SK-N-SH (cell line): ENCODE measurements at regions not wholly inside any gene's neighbourhood (a gene's known extent, or its start where the extent isn't known, plus 50 kb on each side); places are given as distances from the start of the nearest gene placed in this dataset.

Experiments
- CTCF ChIA-PET: fragments of 300-600, 350-600 bp; formaldehyde crosslinking; extraction: SDS; loops from one replicate; lab custom pipeline; 2021; lab: Yijun Ruan, JAX
- POLR2A ChIA-PET: fragments of 350-600 bp; sonication (Branson Sonifier 250); formaldehyde crosslinking; extraction: SDS; loops from one replicate; lab custom pipeline; 2020; ENCODE audit warnings: antibody characterized with exemption, inconsistent platforms; lab: Yijun Ruan, JAX
- DNase-seq: peaks from one replicate; pipeline ENCODE4 v3.0.0; 2012
- H2AFZ ChIP-seq: fragments of 200-600 bp; sonication (generic); 2 replicates; pipeline ENCODE4 v1.8.1; 2016; ENCODE audit warnings: antibody characterized with exemption, mild to moderate bottlenecking, low read depth
- H3F3A ChIP-seq: fragments of 200-600 bp; sonication (generic); replicated peaks from 2 replicates; pipeline ENCODE3; 2016; ENCODE audit warnings: antibody characterized with exemption, mild to moderate bottlenecking; ENCODE audit not compliant: insufficient read depth
- H3K27ac ChIP-seq, 2 experiments: fragments of 200-500 bp in 1 of 2; fragments of 200-600 bp in 1 of 2; sonication (Bioruptor generic) in 1 of 2; sonication (generic), shearing (Covaris generic) in 1 of 2; 2 replicates each; pipeline versions ENCODE4 v1.5.1 to v1.6.1; 2014 to 2016; ENCODE audit warnings: low read depth in 2 of 2, inconsistent platforms in 1 of 2, low read length in 1 of 2, mild to moderate bottlenecking in 1 of 2, mixed read lengths in 1 of 2
- H3K27me3 ChIP-seq: fragments of 200-600 bp; sonication (generic), shearing (Covaris generic); 2 replicates; pipeline ENCODE4 v1.6.1; 2016; ENCODE audit warnings: mixed run types; ENCODE audit not compliant: insufficient read depth
- H3K36me3 ChIP-seq, 2 experiments: fragments of 200-500 bp in 1 of 2; fragments of 200-600 bp in 1 of 2; sonication (Bioruptor generic) in 1 of 2; sonication (generic) in 1 of 2; replicated peaks in 1 of 2; 2 replicates each; pipeline versions ENCODE3 to v1.5.1; 2014 to 2016; ENCODE audit warnings: low read length in 1 of 2, mild to moderate bottlenecking in 1 of 2; ENCODE audit not compliant: insufficient read depth in 2 of 2, control insufficient read depth in 1 of 2
- H3K4me1 ChIP-seq, 2 experiments: fragments of 200-500 bp in 1 of 2; fragments of 200-600 bp in 1 of 2; sonication (Bioruptor generic) in 1 of 2; sonication (generic), shearing (Covaris generic) in 1 of 2; 2 replicates each; pipeline versions ENCODE4 v1.5.1 to v1.6.1; 2014 to 2016; ENCODE audit warnings: low read depth in 1 of 2, low read length in 1 of 2, mixed run types in 1 of 2; ENCODE audit not compliant: insufficient read depth in 2 of 2, control insufficient read depth in 1 of 2
- H3K4me2 ChIP-seq: fragments of 200-600 bp; sonication (generic), shearing (Covaris generic); 2 replicates; pipeline ENCODE4 v1.6.1; 2017; ENCODE audit warnings: mixed run types
- H3K4me3 ChIP-seq, 2 experiments: fragments of 200-500 bp in 1 of 2; fragments of 200-600 bp in 1 of 2; sonication (Bioruptor generic) in 1 of 2; sonication (generic), shearing (Covaris generic) in 1 of 2; 2 replicates each; pipeline versions ENCODE4 v1.5.1 to v1.8.1; 2014 to 2016; ENCODE audit warnings: low read depth in 2 of 2, inconsistent platforms in 1 of 2, low read length in 1 of 2, mild to moderate bottlenecking in 1 of 2, mixed read lengths in 1 of 2, moderate library complexity in 1 of 2
- H3K79me2 ChIP-seq: fragments of 200-600 bp; sonication (generic); 2 replicates; pipeline ENCODE4 v1.8.1; 2017; ENCODE audit warnings: mild to moderate bottlenecking; ENCODE audit not compliant: insufficient read depth
- H3K9ac ChIP-seq: fragments of 200-600 bp; sonication (generic); 2 replicates; pipeline ENCODE4 v1.6.1; 2017; ENCODE audit warnings: mixed run types
- H3K9me2 ChIP-seq: fragments of 200-600 bp; sonication (generic); 2 replicates; pipeline ENCODE4 v1.6.1; 2017; ENCODE audit warnings: mixed run types
- H3K9me3 ChIP-seq: fragments of 200-600 bp; sonication (generic); 2 replicates; pipeline ENCODE4 v1.6.1; 2017; ENCODE audit warnings: mixed run types, mild to moderate bottlenecking, moderate library complexity
- H4K20me1 ChIP-seq: fragments of 200-600 bp; sonication (generic); 2 replicates; pipeline ENCODE4 v1.6.1; 2017; ENCODE audit warnings: mild to moderate bottlenecking, mixed run types; ENCODE audit not compliant: insufficient read depth
- CHD2 ChIP-seq: fragments of 150-350 bp; IDR thresholded peaks from 2 replicates; pipeline ENCODE4 v1.6.1; 2018; ENCODE audit warnings: low read length; ENCODE audit not compliant: partially characterized antibody
- ELF1 ChIP-seq: IDR thresholded peaks from 2 replicates; pipeline ENCODE4 v1.4.0; 2012
- EZH2phosphoT487 ChIP-seq: fragments of 200-600 bp; sonication (generic); IDR thresholded peaks from 2 replicates; pipeline ENCODE4 v1.6.1; 2017; ENCODE audit warnings: low read depth, mixed run types, mild to moderate bottlenecking, antibody characterized with exemption, moderate library complexity, borderline replicate concordance
- FOXJ3 ChIP-seq: sonication (generic); formaldehyde crosslinking; IDR thresholded peaks from 2 replicates; pipeline ENCODE4 v1.5.1; 2020; ENCODE audit warnings: mild to moderate bottlenecking, missing genetic modification reagents
- JUND ChIP-seq: IDR thresholded peaks from 2 replicates; pipeline ENCODE4 v1.4.0; 2012
- MEF2A ChIP-seq: IDR thresholded peaks from 2 replicates; pipeline ENCODE4 v1.4.0; 2012; ENCODE audit warnings: low read depth, borderline replicate concordance
- MXI1 ChIP-seq: IDR thresholded peaks from 2 replicates; pipeline ENCODE4 v1.6.1; 2012; ENCODE audit warnings: mild to moderate bottlenecking, low read depth, low read length, improper control_type of control experiment
- NFIC ChIP-seq: IDR thresholded peaks from 2 replicates; pipeline ENCODE4 v1.4.0; 2012; ENCODE audit warnings: borderline replicate concordance
- NRF1 ChIP-seq: IDR thresholded peaks from 2 replicates; pipeline ENCODE4 v1.6.1; 2012; ENCODE audit warnings: low read depth, mild to moderate bottlenecking, low read length
- POLR2AphosphoS5 ChIP-seq: IDR thresholded peaks from 2 replicates; pipeline ENCODE4 v1.6.1; 2012; ENCODE audit warnings: low read depth, low read length
- RXRA ChIP-seq: IDR thresholded peaks from 2 replicates; pipeline ENCODE4 v1.4.0; 2012; ENCODE audit warnings: low read depth, mild to moderate bottlenecking, borderline replicate concordance
- SIN3A ChIP-seq: IDR thresholded peaks from 2 replicates; pipeline ENCODE4 v1.6.1; 2012; ENCODE audit warnings: low read depth, mild to moderate bottlenecking, low read length, moderate library complexity, borderline replicate concordance
- SMC3 ChIP-seq: IDR thresholded peaks from 2 replicates; pipeline ENCODE4 v1.6.1; 2012; ENCODE audit warnings: low read depth, low read length, improper control_type of control experiment
- TEAD4 ChIP-seq: IDR thresholded peaks from 2 replicates; pipeline ENCODE4 v1.4.0; 2012; ENCODE audit warnings: mild to moderate bottlenecking, borderline replicate concordance; ENCODE audit not compliant: insufficient read depth
- whole genome bisulfite sequencing: methylation state at CpG from one replicate; pipeline ENCODE4 v1.1.6; 2017; ENCODE audit warnings: low lambda C conversion rate; 5-methylcytosine and 5-hydroxymethylcytosine counted together
- TF ChIP-seq, protein P1 (sequence below): fragments of 150-350 bp; IDR thresholded peaks from 2 replicates; pipeline ENCODE4 v1.6.1; 2016; ENCODE audit warnings: mild to moderate bottlenecking, low read depth, low read length
- TF ChIP-seq, protein P2 (sequence below): fragments of 150-350 bp; IDR thresholded peaks from 2 replicates; pipeline ENCODE4 v1.6.1; 2017; ENCODE audit warnings: antibody characterized with exemption, low read length, low read depth, borderline replicate concordance
- TF ChIP-seq, protein P3 (sequence below): IDR thresholded peaks from 2 replicates; pipeline ENCODE4; 2012
- TF ChIP-seq, protein P4 (sequence below): IDR thresholded peaks from 2 replicates; pipeline ENCODE4 v1.4.0; 2012; ENCODE audit warnings: low read depth, borderline replicate concordance

DNA sequence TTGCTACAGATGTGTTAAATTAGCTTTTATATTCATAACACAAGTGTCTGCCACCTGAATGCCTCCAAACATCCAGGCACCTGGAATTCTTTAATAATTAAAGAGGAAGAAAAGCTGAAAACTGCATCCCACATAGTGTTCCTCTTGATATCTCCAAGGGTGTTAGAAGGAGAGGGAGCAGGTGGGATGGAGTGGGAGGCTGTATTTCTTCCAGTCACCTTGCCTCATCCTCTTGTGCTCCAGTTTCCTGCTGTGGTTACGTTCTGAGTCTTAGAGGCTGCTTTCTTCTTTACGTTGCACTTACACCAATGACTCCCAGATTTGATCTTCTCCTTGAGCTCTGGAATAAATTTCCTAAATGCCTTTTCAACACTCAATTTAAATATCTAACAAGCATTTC is 230.3 kb upstream of the LYPLAL1 start:
- no peak for TF ChIP-seq SIN3A
- TF ChIP-seq, protein P1, sequence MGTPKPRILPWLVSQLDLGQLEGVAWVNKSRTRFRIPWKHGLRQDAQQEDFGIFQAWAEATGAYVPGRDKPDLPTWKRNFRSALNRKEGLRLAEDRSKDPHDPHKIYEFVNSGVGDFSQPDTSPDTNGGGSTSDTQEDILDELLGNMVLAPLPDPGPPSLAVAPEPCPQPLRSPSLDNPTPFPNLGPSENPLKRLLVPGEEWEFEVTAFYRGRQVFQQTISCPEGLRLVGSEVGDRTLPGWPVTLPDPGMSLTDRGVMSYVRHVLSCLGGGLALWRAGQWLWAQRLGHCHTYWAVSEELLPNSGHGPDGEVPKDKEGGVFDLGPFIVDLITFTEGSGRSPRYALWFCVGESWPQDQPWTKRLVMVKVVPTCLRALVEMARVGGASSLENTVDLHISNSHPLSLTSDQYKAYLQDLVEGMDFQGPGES = no peak
- no peak for TF ChIP-seq SMC3
- TF ChIP-seq POLR2AphosphoS5 = no peak
- TF ChIP-seq MXI1 = no peak
- TF ChIP-seq, protein P2, sequence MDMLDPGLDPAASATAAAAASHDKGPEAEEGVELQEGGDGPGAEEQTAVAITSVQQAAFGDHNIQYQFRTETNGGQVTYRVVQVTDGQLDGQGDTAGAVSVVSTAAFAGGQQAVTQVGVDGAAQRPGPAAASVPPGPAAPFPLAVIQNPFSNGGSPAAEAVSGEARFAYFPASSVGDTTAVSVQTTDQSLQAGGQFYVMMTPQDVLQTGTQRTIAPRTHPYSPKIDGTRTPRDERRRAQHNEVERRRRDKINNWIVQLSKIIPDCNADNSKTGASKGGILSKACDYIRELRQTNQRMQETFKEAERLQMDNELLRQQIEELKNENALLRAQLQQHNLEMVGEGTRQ = no peak
- TF ChIP-seq EZH2phosphoT487 = no peak
- TF ChIP-seq, protein P3, sequence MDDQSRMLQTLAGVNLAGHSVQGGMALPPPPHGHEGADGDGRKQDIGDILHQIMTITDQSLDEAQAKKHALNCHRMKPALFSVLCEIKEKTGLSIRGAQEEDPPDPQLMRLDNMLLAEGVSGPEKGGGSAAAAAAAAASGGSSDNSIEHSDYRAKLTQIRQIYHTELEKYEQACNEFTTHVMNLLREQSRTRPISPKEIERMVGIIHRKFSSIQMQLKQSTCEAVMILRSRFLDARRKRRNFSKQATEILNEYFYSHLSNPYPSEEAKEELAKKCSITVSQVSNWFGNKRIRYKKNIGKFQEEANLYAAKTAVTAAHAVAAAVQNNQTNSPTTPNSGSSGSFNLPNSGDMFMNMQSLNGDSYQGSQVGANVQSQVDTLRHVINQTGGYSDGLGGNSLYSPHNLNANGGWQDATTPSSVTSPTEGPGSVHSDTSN = no peak
- TF ChIP-seq JUND = no peak
- no peak for TF ChIP-seq MEF2A
- TF ChIP-seq RXRA = no peak
- no peak for TF ChIP-seq FOXJ3
- TF ChIP-seq NFIC = no peak
- TF ChIP-seq ELF1 = no peak
- TF ChIP-seq, protein P4, sequence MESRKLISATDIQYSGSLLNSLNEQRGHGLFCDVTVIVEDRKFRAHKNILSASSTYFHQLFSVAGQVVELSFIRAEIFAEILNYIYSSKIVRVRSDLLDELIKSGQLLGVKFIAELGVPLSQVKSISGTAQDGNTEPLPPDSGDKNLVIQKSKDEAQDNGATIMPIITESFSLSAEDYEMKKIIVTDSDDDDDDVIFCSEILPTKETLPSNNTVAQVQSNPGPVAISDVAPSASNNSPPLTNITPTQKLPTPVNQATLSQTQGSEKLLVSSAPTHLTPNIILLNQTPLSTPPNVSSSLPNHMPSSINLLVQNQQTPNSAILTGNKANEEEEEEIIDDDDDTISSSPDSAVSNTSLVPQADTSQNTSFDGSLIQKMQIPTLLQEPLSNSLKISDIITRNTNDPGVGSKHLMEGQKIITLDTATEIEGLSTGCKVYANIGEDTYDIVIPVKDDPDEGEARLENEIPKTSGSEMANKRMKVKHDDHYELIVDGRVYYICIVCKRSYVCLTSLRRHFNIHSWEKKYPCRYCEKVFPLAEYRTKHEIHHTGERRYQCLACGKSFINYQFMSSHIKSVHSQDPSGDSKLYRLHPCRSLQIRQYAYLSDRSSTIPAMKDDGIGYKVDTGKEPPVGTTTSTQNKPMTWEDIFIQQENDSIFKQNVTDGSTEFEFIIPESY = no peak
- no peak for TF ChIP-seq TEAD4
- no peak for TF ChIP-seq CHD2
- TF ChIP-seq NRF1 = no peak
- no peaks in the 10 kb centered on the region for H4K20me1 ChIP-seq
- no peaks in the 10 kb centered on the region for H3F3A ChIP-seq
- no peaks in the 10 kb centered on the region for H3K4me1 ChIP-seq
- no peak overlapping the region for H3K27ac ChIP-seq
- H3K36me3 ChIP-seq = no peaks in the 10 kb centered on the region
- H3K79me2 ChIP-seq = no peaks in the 10 kb centered on the region
- DNase-seq = no peak
- H3K9me2 ChIP-seq = no peaks in the 10 kb centered on the region
- WGBS = 98% methylated on average over 2 of the region's 2 CpGs
- H3K27me3 ChIP-seq = no peaks in the 10 kb centered on the region
- POLR2A ChIA-PET = no interaction called here
- CTCF ChIA-PET = interaction anchor here (1.1 kb wide), 1 partner anchor 10 kb away, joined by 3 read pairs; no protein-coding TSS in a partner anchor
- H3K9ac ChIP-seq = no peak overlapping the region
- no peak overlapping the region for H3K4me3 ChIP-seq
- H2AFZ ChIP-seq = no peak overlapping the region
- H3K9me3 ChIP-seq = no peaks in the 10 kb centered on the region
- H3K4me2 ChIP-seq = no peak overlapping the region
